ENCODE measurements at regions not wholly inside any gene's neighbourhood (a gene's known extent, or its start where the extent isn't known, plus 50 kb on each side); places are given as distances from the start of the nearest gene placed in this dataset.

GRCh38 chr12:114762490-114763110 is 78.6 kb upstream of the TBX3 start:
- no peaks in the 10 kb centered on the region for H3K27me3 ChIP-seq (ENCODE audit: insufficient read depth, low read length, poor library complexity, severe bottlenecking)
- H3K4me3 ChIP-seq (ENCODE audit: low read length), result no peak overlapping the region
- H3K9me3 ChIP-seq (ENCODE audit: low read length), result no peaks in the 10 kb centered on the region
- H3K27ac ChIP-seq (ENCODE audit: low read depth, low read length), result no peak overlapping the region
- no peaks in the 10 kb centered on the region for H3K4me1 ChIP-seq (ENCODE audit: insufficient read depth, low read length)
- peaks cover 4 to 8% (median 5%) of the 10 kb centered on the region in 5 donors for H3K9me3 Mint-ChIP-seq
- POLR2A ChIA-PET, result no interaction called here
- no peak overlapping the region for H3K4me3 Mint-ChIP-seq
- H3K36me3 Mint-ChIP-seq, result no peaks in the 10 kb centered on the region
- H3K27ac Mint-ChIP-seq, result no peak overlapping the region
- H3K27me3 Mint-ChIP-seq, result no peaks in the 10 kb centered on the region
- H3K36me3 ChIP-seq (ENCODE audit: insufficient read depth, low read length), result no peaks in the 10 kb centered on the region
- H3K4me1 Mint-ChIP-seq, result no peaks in the 10 kb centered on the region
- DNase-seq, result no peak
- CTCF ChIA-PET, result no interaction called here

- H3K9me3 Mint-ChIP-seq, result peaks cover 3 to 8% (median 5%) of the 10 kb centered on the region in 5 donors
- H3K36me3 Mint-ChIP-seq, result no peaks in the 10 kb centered on the region
- POLR2A ChIA-PET, result no interaction called here
- H3K4me3 Mint-ChIP-seq, result no peak overlapping the region
- H3K27ac Mint-ChIP-seq, result no peak overlapping the region
- CTCF ChIA-PET, result no interaction called here
- H3K4me3 ChIP-seq (ENCODE audit: low read length), result no peak overlapping the region
- H3K4me1 Mint-ChIP-seq, result no peaks in the 10 kb centered on the region
- DNase-seq, result no peak
- H3K27me3 Mint-ChIP-seq, result no peaks in the 10 kb centered on the region
- H3K27ac ChIP-seq (ENCODE audit: low read depth, low read length), result no peak overlapping the region
- H3K4me1 ChIP-seq (ENCODE audit: insufficient read depth, low read length), result no peaks in the 10 kb centered on the region
- H3K27me3 ChIP-seq (ENCODE audit: insufficient read depth, low read length, poor library complexity, severe bottlenecking), result no peaks in the 10 kb centered on the region
- H3K36me3 ChIP-seq (ENCODE audit: insufficient read depth, low read length), result no peaks in the 10 kb centered on the region
- no peaks in the 10 kb centered on the region for H3K9me3 ChIP-seq (ENCODE audit: low read length)
Observed at GRCh38 chr12:114760151-114760877, 76.3 kb upstream of the TBX3 start.

GRCh38 chr12:114759635-114760034 is 75.7 kb upstream of the TBX3 start:
- Histone ChIP-seq H3K9me3 (ENCODE audit: low read length) (no peaks in the 10 kb centered on the region), H3K27me3 (ENCODE audit: insufficient read depth, low read length, poor library complexity, severe bottlenecking) (no peaks in the 10 kb centered on the region), H3K4me3 (ENCODE audit: low read length) (no peak overlapping the region), H3K4me1 (ENCODE audit: insufficient read depth, low read length) (no peaks in the 10 kb centered on the region), H3K36me3 (ENCODE audit: insufficient read depth, low read length) (no peaks in the 10 kb centered on the region), H3K27ac (ENCODE audit: low read depth, low read length) (no peak overlapping the region)
- no peaks in the 10 kb centered on the region for H3K27me3 Mint-ChIP-seq
- peaks cover 3 to 8% (median 5%) of the 10 kb centered on the region in 5 donors for H3K9me3 Mint-ChIP-seq
- H3K36me3 Mint-ChIP-seq, result no peaks in the 10 kb centered on the region
- ChIA-PET POLR2A (no interaction called here), CTCF (no interaction called here)
- H3K4me1 Mint-ChIP-seq, result no peaks in the 10 kb centered on the region
- H3K4me3 Mint-ChIP-seq, result no peak overlapping the region
- no peak for DNase-seq
- H3K27ac Mint-ChIP-seq, result no peak overlapping the region

GRCh38 chr12:114757684-114758325 is 73.8 kb upstream of the TBX3 start:
- H3K36me3 Mint-ChIP-seq, result no peaks in the 10 kb centered on the region
- Histone ChIP-seq H3K27me3 (ENCODE audit: insufficient read depth, low read length, poor library complexity, severe bottlenecking) (no peaks in the 10 kb centered on the region), H3K4me3 (ENCODE audit: low read length) (no peak overlapping the region), H3K36me3 (ENCODE audit: insufficient read depth, low read length) (no peaks in the 10 kb centered on the region), H3K4me1 (ENCODE audit: insufficient read depth, low read length) (no peaks in the 10 kb centered on the region), H3K9me3 (ENCODE audit: low read length) (no peaks in the 10 kb centered on the region), H3K27ac (ENCODE audit: low read depth, low read length) (no peak overlapping the region)
- no peaks in the 10 kb centered on the region for H3K4me1 Mint-ChIP-seq
- ChIA-PET POLR2A (no interaction called here), CTCF (no interaction called here)
- no peaks in the 10 kb centered on the region for H3K27me3 Mint-ChIP-seq
- DNase-seq, result no peak
- no peak overlapping the region for H3K4me3 Mint-ChIP-seq
- peaks cover 3 to 10% (median 5%) of the 10 kb centered on the region in 5 donors for H3K9me3 Mint-ChIP-seq
- H3K27ac Mint-ChIP-seq, result no peak overlapping the region

- ChIA-PET CTCF (no interaction called here), POLR2A (no interaction called here)
- Histone ChIP-seq H3K4me1 (ENCODE audit: insufficient read depth, low read length) (no peaks in the 10 kb centered on the region), H3K27me3 (ENCODE audit: insufficient read depth, low read length, poor library complexity, severe bottlenecking) (no peaks in the 10 kb centered on the region), H3K9me3 (ENCODE audit: low read length) (no peaks in the 10 kb centered on the region), H3K4me3 (ENCODE audit: low read length) (no peak overlapping the region), H3K36me3 (ENCODE audit: insufficient read depth, low read length) (no peaks in the 10 kb centered on the region), H3K27ac (ENCODE audit: low read depth, low read length) (no peak overlapping the region)
- no peaks in the 10 kb centered on the region for H3K36me3 Mint-ChIP-seq
- H3K9me3 Mint-ChIP-seq, result peaks cover 0 to 3% (median 0%) of the 10 kb centered on the region in 5 donors
- H3K4me1 Mint-ChIP-seq, result no peaks in the 10 kb centered on the region
- no peak overlapping the region for H3K4me3 Mint-ChIP-seq
- no peaks in the 10 kb centered on the region for H3K27me3 Mint-ChIP-seq
- no peak for DNase-seq
- no peak overlapping the region for H3K27ac Mint-ChIP-seq
Observed at GRCh38 chr12:114752217-114752616, 68.2 kb upstream of the TBX3 start.

GRCh38 chr12:114751712-114752111 is 67.7 kb upstream of the TBX3 start:
- ChIA-PET CTCF (no interaction called here), POLR2A (no interaction called here)
- Mint-ChIP-seq H3K4me3 (no peak overlapping the region), H3K36me3 (no peaks in the 10 kb centered on the region), H3K4me1 (no peaks in the 10 kb centered on the region), H3K27ac (no peak overlapping the region), H3K27me3 (no peaks in the 10 kb centered on the region), H3K9me3 (peaks cover 0 to 2% (median 0%) of the 10 kb centered on the region in 5 donors)
- no peak for DNase-seq
- Histone ChIP-seq H3K4me1 (ENCODE audit: insufficient read depth, low read length) (no peaks in the 10 kb centered on the region), H3K27me3 (ENCODE audit: insufficient read depth, low read length, poor library complexity, severe bottlenecking) (no peaks in the 10 kb centered on the region), H3K9me3 (ENCODE audit: low read length) (no peaks in the 10 kb centered on the region), H3K4me3 (ENCODE audit: low read length) (no peak overlapping the region), H3K27ac (ENCODE audit: low read depth, low read length) (no peak overlapping the region), H3K36me3 (ENCODE audit: insufficient read depth, low read length) (no peaks in the 10 kb centered on the region)

- no peak overlapping the region for H3K4me3 Mint-ChIP-seq
- no peak overlapping the region for H3K27ac Mint-ChIP-seq
- H3K9me3 Mint-ChIP-seq, result peaks cover 0 to 2% (median 0%) of the 10 kb centered on the region in 5 donors
- POLR2A ChIA-PET, result no interaction called here
- H3K27ac ChIP-seq (ENCODE audit: low read depth, low read length), result no peak overlapping the region
- H3K27me3 Mint-ChIP-seq, result no peaks in the 10 kb centered on the region
- H3K36me3 ChIP-seq (ENCODE audit: insufficient read depth, low read length), result no peaks in the 10 kb centered on the region
- no peak overlapping the region for H3K4me3 ChIP-seq (ENCODE audit: low read length)
- H3K4me1 Mint-ChIP-seq, result no peaks in the 10 kb centered on the region
- CTCF ChIA-PET, result no interaction called here
- H3K4me1 ChIP-seq (ENCODE audit: insufficient read depth, low read length), result no peaks in the 10 kb centered on the region
- H3K36me3 Mint-ChIP-seq, result no peaks in the 10 kb centered on the region
- H3K27me3 ChIP-seq (ENCODE audit: insufficient read depth, low read length, poor library complexity, severe bottlenecking), result no peaks in the 10 kb centered on the region
- DNase-seq, result no peak
- H3K9me3 ChIP-seq (ENCODE audit: low read length), result no peaks in the 10 kb centered on the region
Observed at GRCh38 chr12:114750917-114751316, 66.9 kb upstream of the TBX3 start.

GRCh38 chr12:114749065-114749464 is 65.1 kb upstream of the TBX3 start:
- no peak overlapping the region for H3K4me3 ChIP-seq (ENCODE audit: low read length)
- H3K27ac Mint-ChIP-seq, result no peak overlapping the region
- no peak overlapping the region for H3K27ac ChIP-seq (ENCODE audit: low read depth, low read length)
- no peaks in the 10 kb centered on the region for H3K27me3 Mint-ChIP-seq
- no peaks in the 10 kb centered on the region for H3K9me3 ChIP-seq (ENCODE audit: low read length)
- H3K4me1 Mint-ChIP-seq, result no peaks in the 10 kb centered on the region
- no peaks in the 10 kb centered on the region for H3K27me3 ChIP-seq (ENCODE audit: insufficient read depth, low read length, poor library complexity, severe bottlenecking)
- no peaks in the 10 kb centered on the region for H3K4me1 ChIP-seq (ENCODE audit: insufficient read depth, low read length)
- DNase-seq, result no peak
- POLR2A ChIA-PET, result no interaction called here
- H3K9me3 Mint-ChIP-seq, result no peaks in the 10 kb centered on the region
- H3K36me3 Mint-ChIP-seq, result no peaks in the 10 kb centered on the region
- no peaks in the 10 kb centered on the region for H3K36me3 ChIP-seq (ENCODE audit: insufficient read depth, low read length)
- CTCF ChIA-PET, result no interaction called here
- no peak overlapping the region for H3K4me3 Mint-ChIP-seq

Data from CD8-positive, alpha-beta memory T cell (primary cell).